Gastrocnemius medialis (tissue), 4 donors: ENCODE measurements at regions not wholly inside any gene's neighbourhood (a gene's known extent, or its start where the extent isn't known, plus 50 kb on each side); places are given as distances from the start of the nearest gene placed in this dataset.

ENCODE experiments used
- ATAC-seq, 2 donors: fragments of 150-250 bp; one replicate each; pipeline ENCODE4 v1.9.1; 2016
- DNase-seq, 2 donors: peaks; one replicate each; pipeline ENCODE4 v3.0.0-alpha.2; 2019
- H3K27ac ChIP-seq, 4 donors: fragments of 200-600 bp; sonication (generic); 1 replicate in 1 of 4; 2 replicates in 3 of 4; pipeline ENCODE4 v1.5.1; 2016 to 2018; ENCODE audit warnings: mild to moderate bottlenecking in 2 of 4, moderate library complexity in 1 of 4
- H3K27me3 ChIP-seq, 3 donors: fragments of 200-600 bp; sonication (generic) in 2 of 3; 1 replicate in 1 of 3; 2 replicates in 2 of 3; pipeline versions ENCODE4 v1.5.1 to v1.6.0; 2016 to 2019; ENCODE audit warnings: mild to moderate bottlenecking in 1 of 3, moderate library complexity in 1 of 3
- H3K36me3 ChIP-seq, 2 donors: fragments of 200-600 bp; sonication (generic) in 1 of 2; one replicate each; pipeline ENCODE4 v1.5.1; 2017 to 2018
- H3K4me1 ChIP-seq, 2 donors: fragments of 200-600 bp; sonication (generic) in 1 of 2; one replicate each; pipeline ENCODE4 v1.5.1; 2016 to 2017; ENCODE audit warnings: mild to moderate bottlenecking in 2 of 2
- H3K4me3 ChIP-seq, 4 donors: fragments of 200-600 bp; sonication (generic) in 3 of 4; 1 replicate in 1 of 4; 2 replicates in 3 of 4; pipeline ENCODE4 v1.5.1; 2016 to 2019; ENCODE audit warnings: mild to moderate bottlenecking in 2 of 4
- H3K9me3 ChIP-seq, 3 donors: fragments of 200-600 bp; sonication (generic) in 2 of 3; 1 replicate in 1 of 3; 2 replicates in 2 of 3; pipeline ENCODE4 v1.5.1; 2016 to 2019
- POLR2A ChIP-seq, 2 donors: fragments of 450-650 bp; IDR thresholded peaks; one replicate each; pipeline ENCODE4 v1.6.1; 2017; ENCODE audit warnings: antibody characterized with exemption in 2 of 2, mild to moderate bottlenecking in 2 of 2, moderate library complexity in 2 of 2
- in situ Hi-C, 4 donors: fragments of 200-750 bp; cut with MboI; loops; one replicate each; pipeline versions ENCODE4 v1.15.0 to v1.8.0; 2017; ENCODE audit warnings: low sequenced_read_pairs in 4 of 4
- intact Hi-C: fragments of 100-400 bp; cut with DNase I; formaldehyde crosslinking; loops from one replicate; pipeline ENCODE4 v1.15.1; 2023; ENCODE audit warnings: low total_unique reads
- TF ChIP-seq, protein P1 (sequence below), 5 experiments: fragments of 450-650 bp in 3 of 5; fragments of 200-600 bp in 2 of 5; sonication (generic) in 2 of 5; IDR thresholded peaks in 4 of 5; conservative IDR thresholded peaks in 1 of 5; 1 replicate in 4 of 5; 2 replicates in 1 of 5; pipeline ENCODE4 v1.5.1; 2016 to 2019; ENCODE audit warnings: antibody characterized with exemption in 5 of 5, mild to moderate bottlenecking in 3 of 5, moderate library complexity in 3 of 5

DNA sequence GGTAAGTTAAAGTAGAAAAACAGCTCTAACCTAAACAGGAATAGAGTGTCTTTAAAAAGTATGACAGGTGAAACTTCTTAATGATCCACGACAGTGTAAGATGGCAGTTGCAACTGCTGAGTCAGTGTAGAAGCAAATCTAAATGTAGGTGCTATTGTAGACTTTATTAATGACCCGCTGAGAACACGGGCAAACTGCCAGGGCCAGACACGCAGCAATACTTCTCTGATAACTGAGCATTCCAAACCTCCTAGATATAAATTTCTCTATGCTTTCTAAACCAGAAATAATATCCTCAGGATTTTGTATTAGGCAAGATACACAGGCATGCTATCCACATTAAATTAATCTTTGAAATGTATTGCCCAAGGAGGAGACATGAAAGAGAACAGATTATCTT lies 1076.4 kb downstream of the HACE1 start:
- Histone ChIP-seq H3K4me1 (no peaks in the 10 kb centered on the region), H3K4me3 (no peak overlapping the region), H3K9me3 (no peaks in the 10 kb centered on the region), H3K27ac (no peak overlapping the region), H3K27me3 (no peaks in the 10 kb centered on the region), H3K36me3 (no peaks in the 10 kb centered on the region)
- intact Hi-C loops (no loop called here), in situ Hi-C loops (no loop called here)
- no peak for TF ChIP-seq POLR2A (IDR thresholded peaks at IDR 0.05)
- TF ChIP-seq, protein P1, sequence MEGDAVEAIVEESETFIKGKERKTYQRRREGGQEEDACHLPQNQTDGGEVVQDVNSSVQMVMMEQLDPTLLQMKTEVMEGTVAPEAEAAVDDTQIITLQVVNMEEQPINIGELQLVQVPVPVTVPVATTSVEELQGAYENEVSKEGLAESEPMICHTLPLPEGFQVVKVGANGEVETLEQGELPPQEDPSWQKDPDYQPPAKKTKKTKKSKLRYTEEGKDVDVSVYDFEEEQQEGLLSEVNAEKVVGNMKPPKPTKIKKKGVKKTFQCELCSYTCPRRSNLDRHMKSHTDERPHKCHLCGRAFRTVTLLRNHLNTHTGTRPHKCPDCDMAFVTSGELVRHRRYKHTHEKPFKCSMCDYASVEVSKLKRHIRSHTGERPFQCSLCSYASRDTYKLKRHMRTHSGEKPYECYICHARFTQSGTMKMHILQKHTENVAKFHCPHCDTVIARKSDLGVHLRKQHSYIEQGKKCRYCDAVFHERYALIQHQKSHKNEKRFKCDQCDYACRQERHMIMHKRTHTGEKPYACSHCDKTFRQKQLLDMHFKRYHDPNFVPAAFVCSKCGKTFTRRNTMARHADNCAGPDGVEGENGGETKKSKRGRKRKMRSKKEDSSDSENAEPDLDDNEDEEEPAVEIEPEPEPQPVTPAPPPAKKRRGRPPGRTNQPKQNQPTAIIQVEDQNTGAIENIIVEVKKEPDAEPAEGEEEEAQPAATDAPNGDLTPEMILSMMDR (IDR thresholded peaks at IDR 0.05 in 4 of 5, conservative IDR thresholded peaks at IDR 0.05 in 1 of 5): no peak
- DNase-seq: no peak
- ATAC-seq: no peak

GRCh38 chr6:103769431-103769830 lies 1090.3 kb downstream of the HACE1 start:
- DNase-seq (no peak), ATAC-seq (no peak)
- H3K36me3 ChIP-seq: no peaks in the 10 kb centered on the region
- no peak overlapping the region for H3K27ac ChIP-seq
- no peaks in the 10 kb centered on the region for H3K27me3 ChIP-seq
- intact Hi-C loops (no loop called here), in situ Hi-C loops (no loop called here)
- H3K9me3 ChIP-seq: no peaks in the 10 kb centered on the region
- TF ChIP-seq, protein P1 (IDR thresholded peaks at IDR 0.05 in 4 of 5, conservative IDR thresholded peaks at IDR 0.05 in 1 of 5): no peak
- TF ChIP-seq POLR2A (IDR thresholded peaks at IDR 0.05): no peak
- no peaks in the 10 kb centered on the region for H3K4me1 ChIP-seq
- H3K4me3 ChIP-seq: no peak overlapping the region

- no peaks in the 10 kb centered on the region for H3K4me1 ChIP-seq
- H3K4me3 ChIP-seq: no peak overlapping the region
- intact Hi-C loops: no loop called here
- H3K36me3 ChIP-seq: no peaks in the 10 kb centered on the region
- DNase-seq (no peak), ATAC-seq (no peak)
- no peak overlapping the region for H3K27ac ChIP-seq
- H3K9me3 ChIP-seq: no peaks in the 10 kb centered on the region
- TF ChIP-seq, protein P1 (IDR thresholded peaks at IDR 0.05 in 4 of 5, conservative IDR thresholded peaks at IDR 0.05 in 1 of 5): no peak
- no peak for TF ChIP-seq POLR2A (IDR thresholded peaks at IDR 0.05)
- H3K27me3 ChIP-seq: no peaks in the 10 kb centered on the region
- in situ Hi-C loops: no loop called here
Observed at GRCh38 chr6:103750603-103751002, 1109.1 kb downstream of the HACE1 start.

DNA sequence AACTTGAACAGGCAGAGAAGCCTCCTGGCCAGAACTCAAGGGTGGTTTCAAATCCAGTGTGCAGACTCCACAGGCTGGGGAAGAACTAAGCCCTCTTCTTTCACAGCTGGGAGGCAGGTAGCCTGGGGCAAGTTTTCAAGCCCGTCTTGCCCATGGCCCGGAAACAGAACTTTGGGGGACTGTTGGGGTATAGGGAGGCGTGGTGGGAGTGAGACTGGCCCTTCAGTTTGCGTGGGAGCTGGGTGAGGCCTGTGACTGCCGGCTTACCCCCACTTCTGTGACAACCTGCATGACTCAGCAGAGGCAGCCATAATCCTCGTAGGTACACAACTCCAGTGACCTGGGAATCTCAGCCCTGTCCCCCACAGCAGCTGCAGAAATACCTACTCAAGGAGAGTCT lies 1125.7 kb downstream of the HACE1 start:
- H3K27ac ChIP-seq: no peak overlapping the region
- ATAC-seq: no peak
- H3K9me3 ChIP-seq: no peaks in the 10 kb centered on the region
- DNase-seq: no peak
- H3K27me3 ChIP-seq: no peaks in the 10 kb centered on the region
- TF ChIP-seq, protein P1 (IDR thresholded peaks at IDR 0.05 in 4 of 5, conservative IDR thresholded peaks at IDR 0.05 in 1 of 5): no peak
- TF ChIP-seq POLR2A (IDR thresholded peaks at IDR 0.05): no peak
- H3K36me3 ChIP-seq: no peaks in the 10 kb centered on the region
- in situ Hi-C loops: no loop called here
- H3K4me1 ChIP-seq: no peaks in the 10 kb centered on the region
- intact Hi-C loops: no loop called here
- no peak overlapping the region for H3K4me3 ChIP-seq

GRCh38 chr6:103729658-103730057 lies 1130.1 kb downstream of the HACE1 start:
- intact Hi-C loops: no loop called here
- H3K36me3 ChIP-seq: no peaks in the 10 kb centered on the region
- ATAC-seq: no peak

More at GRCh38 chr6:103729658-103730057, 1130.1 kb downstream of the HACE1 start:
- in situ Hi-C loops: no loop called here
- H3K9me3 ChIP-seq: no peaks in the 10 kb centered on the region
- no peak for TF ChIP-seq POLR2A (IDR thresholded peaks at IDR 0.05)
- TF ChIP-seq, protein P1 (IDR thresholded peaks at IDR 0.05 in 4 of 5, conservative IDR thresholded peaks at IDR 0.05 in 1 of 5): no peak
- no peak for DNase-seq
- H3K4me3 ChIP-seq: no peak overlapping the region
- H3K27me3 ChIP-seq: no peaks in the 10 kb centered on the region
- H3K27ac ChIP-seq: no peak overlapping the region
- no peaks in the 10 kb centered on the region for H3K4me1 ChIP-seq
